SK-N-SH treated with all-trans-retinoic acid at 6 μM for 48 hours (cell line): ENCODE measurements at regions not wholly inside any gene's neighbourhood (a gene's known extent, or its start where the extent isn't known, plus 50 kb on each side); places are given as distances from the start of the nearest gene placed in this dataset.
A peak's percentile ranks its signal among the peaks of the same experiment; 100 is the strongest.
"Not testable (repeated sequence)": the region's sequence is repeated elsewhere in the genome, so short reads cannot be mapped to it uniquely, and the experiment has no call there.

Source experiments
- ATAC-seq: fragments of 200-7000 bp; cut with Tn5 transposase; 3 replicates; pipeline ENCODE4 v1.9.1; 2020; ENCODE audit warnings: mild to moderate bottlenecking, moderate library complexity
- ARNTL ChIP-seq: fragments of 450-650 bp; formaldehyde crosslinking; IDR thresholded peaks from 2 replicates; pipeline ENCODE4 v1.5.0; 2020; ENCODE audit warnings: low read depth, mild to moderate bottlenecking, moderate library complexity, borderline replicate concordance
- CREB5 ChIP-seq: fragments of 250-450 bp; sonication (Bioruptor Pico); IDR thresholded peaks from 2 replicates; pipeline ENCODE4 v1.5.1; 2020; ENCODE audit warnings: low read depth, mild to moderate bottlenecking, moderate library complexity
- CSDC2 ChIP-seq: fragments of 250-450 bp; sonication (Bioruptor Pico); IDR thresholded peaks from 2 replicates; pipeline ENCODE4 v1.5.0; 2020; ENCODE audit warnings: mild to moderate bottlenecking, moderate library complexity
- CSRNP3 ChIP-seq: fragments of 250-450 bp; sonication (Bioruptor Pico); IDR thresholded peaks from 2 replicates; pipeline ENCODE4 v1.5.1; 2021; ENCODE audit warnings: mild to moderate bottlenecking, moderate library complexity
- ESRRG ChIP-seq: fragments of 250-450 bp; sonication (Bioruptor Pico); IDR thresholded peaks from 2 replicates; pipeline ENCODE4 v1.6.1; 2021; ENCODE audit warnings: mild to moderate bottlenecking
- GLIS3 ChIP-seq: fragments of 250-450 bp; sonication (Bioruptor Pico); IDR thresholded peaks from 2 replicates; pipeline ENCODE4 v1.5.0; 2020; ENCODE audit warnings: mild to moderate bottlenecking, moderate library complexity
- ISL1 ChIP-seq: fragments of 250-450 bp; sonication (Bioruptor Pico); IDR thresholded peaks from 2 replicates; pipeline ENCODE4 v2.1.2; 2022; ENCODE audit warnings: mild to moderate bottlenecking, moderate library complexity
- OSR1 ChIP-seq: fragments of 250-450 bp; sonication (Bioruptor Pico); IDR thresholded peaks from 2 replicates; pipeline ENCODE4 v1.8.0; 2022; ENCODE audit warnings: moderate library complexity, mild to moderate bottlenecking, inconsistent platforms
- POU6F1 ChIP-seq: fragments of 250-450 bp; sonication (Bioruptor Pico); IDR thresholded peaks from 2 replicates; pipeline ENCODE4 v1.8.0; 2021; ENCODE audit warnings: low read depth, mild to moderate bottlenecking, moderate library complexity, borderline replicate concordance
- PPARA ChIP-seq: fragments of 250-450 bp; sonication (Bioruptor Pico); IDR thresholded peaks from 2 replicates; pipeline ENCODE4 v1.5.0; 2020; ENCODE audit warnings: mild to moderate bottlenecking, borderline replicate concordance
- RARB ChIP-seq: fragments of 250-450 bp; sonication (Bioruptor Pico); IDR thresholded peaks from 2 replicates; pipeline ENCODE4 v1.8.0; 2021; ENCODE audit warnings: mild to moderate bottlenecking, moderate library complexity
- SNAI2 ChIP-seq: fragments of 250-450 bp; sonication (Bioruptor Pico); IDR thresholded peaks from 2 replicates; pipeline ENCODE4 v1.5.0; 2020; ENCODE audit warnings: mild to moderate bottlenecking, moderate library complexity
- TCF4 ChIP-seq: fragments of 250-450 bp; sonication (Bioruptor Pico); IDR thresholded peaks from 2 replicates; pipeline ENCODE4 v1.8.0; 2021; ENCODE audit warnings: mild to moderate bottlenecking, moderate library complexity, borderline replicate concordance
- TOX ChIP-seq: fragments of 250-450 bp; sonication (Bioruptor Pico); IDR thresholded peaks from 2 replicates; pipeline ENCODE4 v1.8.0; 2021; ENCODE audit warnings: mild to moderate bottlenecking, moderate library complexity, borderline replicate concordance
- TSHZ2 ChIP-seq: fragments of 250-450 bp; sonication (Bioruptor Pico); IDR thresholded peaks from 2 replicates; pipeline ENCODE4 v1.5.0; 2020; ENCODE audit warnings: mild to moderate bottlenecking, moderate library complexity
- ZC3H10 ChIP-seq: fragments of 250-450 bp; sonication (Bioruptor Pico); IDR thresholded peaks from 2 replicates; pipeline ENCODE4 v1.5.1; 2021; ENCODE audit warnings: mild to moderate bottlenecking, moderate library complexity
- ZFP3 ChIP-seq: fragments of 250-450 bp; sonication (Bioruptor Pico); IDR thresholded peaks from 2 replicates; pipeline ENCODE4 v1.5.0; 2020; ENCODE audit warnings: mild to moderate bottlenecking, moderate library complexity
- ZNF70 ChIP-seq: fragments of 450-650 bp; formaldehyde crosslinking; IDR thresholded peaks from 2 replicates; pipeline ENCODE4 v1.5.0; 2020; ENCODE audit warnings: mild to moderate bottlenecking, moderate library complexity
- ZNF8 ChIP-seq: fragments of 450-650 bp; formaldehyde crosslinking; IDR thresholded peaks from 2 replicates; pipeline ENCODE4 v1.5.0; 2020; ENCODE audit warnings: mild to moderate bottlenecking, moderate library complexity

- ATAC-seq: peak; percentile 86
- 0 out of 2 replicates have a peak, but pooled peaks have one; percentile 19 for TF ChIP-seq ZC3H10 (CRISPR knock-in tag)
- TF ChIP-seq POU6F1 (CRISPR knock-in tag): no peak
- TF ChIP-seq CREB5: no peak
- TF ChIP-seq ISL1 (CRISPR knock-in tag): peak; percentile 95
These were observed 242.3 kb downstream of the CCER1 start for GRCh38 chr12:90712671-90713070.

- no peak for TF ChIP-seq ZC3H10 (CRISPR knock-in tag)
- no peak for ATAC-seq
These were observed 244.3 kb downstream of the CCER1 start for GRCh38 chr12:90710711-90711110.

- no peak for ATAC-seq
- no peak for TF ChIP-seq ZFP3 (CRISPR knock-in tag)
- no peak for TF ChIP-seq GLIS3
- no peak for TF ChIP-seq CSDC2 (CRISPR knock-in tag)
- TF ChIP-seq TOX: no peak
- TF ChIP-seq ISL1 (CRISPR knock-in tag): no peak
- no peak for TF ChIP-seq ZNF70 (CRISPR knock-in tag)
- TF ChIP-seq SNAI2 (CRISPR knock-in tag): no peak
- no peak for TF ChIP-seq PPARA (CRISPR knock-in tag)
- no peak for TF ChIP-seq OSR1
These were observed 248.9 kb downstream of the CCER1 start for GRCh38 chr12:90706036-90706435.

GRCh38 chr12:90695415-90695814 lies 259.6 kb downstream of the CCER1 start:
- TF ChIP-seq TCF4 (CRISPR knock-in tag) (no peak), ARNTL (CRISPR knock-in tag) (no peak), CSDC2 (CRISPR knock-in tag) (no peak), ISL1 (CRISPR knock-in tag) (no peak), ZNF8 (CRISPR knock-in tag) (no peak), CSRNP3 (no peak)
- peak; percentile 69 for ATAC-seq

GRCh38 chr12:90690120-90690519 lies 264.9 kb downstream of the CCER1 start:
- TF ChIP-seq ZNF70 (CRISPR knock-in tag) (no peak), ISL1 (CRISPR knock-in tag) (no peak), POU6F1 (CRISPR knock-in tag) (no peak), PPARA (CRISPR knock-in tag) (no peak), CSDC2 (CRISPR knock-in tag) (no peak), ZC3H10 (CRISPR knock-in tag) (no peak)
- no peak for ATAC-seq

- ATAC-seq: not testable (repeated sequence)
These were observed 267.3 kb downstream of the CCER1 start for GRCh38 chr12:90687682-90688081.

GRCh38 chr12:90683871-90684270 lies 271.1 kb downstream of the CCER1 start:
- ATAC-seq: no peak
- no peak for TF ChIP-seq POU6F1 (CRISPR knock-in tag)
- no peak for TF ChIP-seq GLIS3
- TF ChIP-seq ISL1 (CRISPR knock-in tag): no peak
- TF ChIP-seq CSDC2 (CRISPR knock-in tag): no peak
- no peak for TF ChIP-seq TSHZ2 (CRISPR knock-in tag)
- no peak for TF ChIP-seq RARB
- no peak for TF ChIP-seq ESRRG (CRISPR knock-in tag)
- no peak for TF ChIP-seq ZFP3 (CRISPR knock-in tag)
- no peak for TF ChIP-seq SNAI2 (CRISPR knock-in tag)
- no peak for TF ChIP-seq TOX
